ENCODE measurements at regions not wholly inside any gene's neighbourhood (a gene's known extent, or its start where the extent isn't known, plus 50 kb on each side); places are given as distances from the start of the nearest gene placed in this dataset.
A peak's percentile ranks its signal among the peaks of the same experiment; 100 is the strongest.
"Not testable (repeated sequence)": the region's sequence is repeated elsewhere in the genome, so short reads cannot be mapped to it uniquely, and the experiment has no call there.

GRCh38 chr6:62889240-62889639, 322.0 kb upstream of the FKBP1C start:
- no peak for FAIRE-seq

GRCh38 chr6:62891065-62891647, 320.1 kb upstream of the FKBP1C start:
- FAIRE-seq, result peak; percentile 94

GRCh38 chr6:62894114-62894513, 317.2 kb upstream of the FKBP1C start:
- FAIRE-seq, result no peak

- FAIRE-seq, result no peak
Observed at GRCh38 chr6:62903266-62903665, 308.0 kb upstream of the FKBP1C start.

- no peak for FAIRE-seq
Observed at GRCh38 chr6:62904687-62905086, 306.6 kb upstream of the FKBP1C start.

GRCh38 chr6:62914530-62914929, 296.7 kb upstream of the FKBP1C start:
- no peak for FAIRE-seq

GRCh38 chr6:62923728-62924127, 287.5 kb upstream of the FKBP1C start:
- no peak for FAIRE-seq

- no peak for FAIRE-seq
Observed at GRCh38 chr6:62940848-62941247, 270.4 kb upstream of the FKBP1C start.

- FAIRE-seq, result no peak
Observed at GRCh38 chr6:62942000-62942399, 269.3 kb upstream of the FKBP1C start.

- FAIRE-seq, result no peak
Observed at GRCh38 chr6:62968834-62969233, 242.4 kb upstream of the FKBP1C start.

- FAIRE-seq, result no peak
Observed at GRCh38 chr6:62971976-62972658, 239.2 kb upstream of the FKBP1C start.

- FAIRE-seq, result no peak
Observed at GRCh38 chr6:62974452-62974851, 236.8 kb upstream of the FKBP1C start.

- FAIRE-seq, result no peak
Observed at GRCh38 chr6:62976566-62976965, 234.7 kb upstream of the FKBP1C start.

GRCh38 chr6:62978920-62979319, 232.3 kb upstream of the FKBP1C start:
- FAIRE-seq, result no peak

- no peak for FAIRE-seq
Observed at GRCh38 chr6:62980093-62980492, 231.2 kb upstream of the FKBP1C start.

- no peak for FAIRE-seq
Observed at GRCh38 chr6:62980724-62981123, 230.5 kb upstream of the FKBP1C start.

GRCh38 chr6:62982951-62983350, 228.3 kb upstream of the FKBP1C start:
- FAIRE-seq, result no peak

- not testable (repeated sequence) for FAIRE-seq
Observed at GRCh38 chr6:62991696-62992095, 219.6 kb upstream of the FKBP1C start.

GRCh38 chr6:62993951-62994350, 217.3 kb upstream of the FKBP1C start:
- no peak for FAIRE-seq

GRCh38 chr6:62998022-62998421, 213.2 kb upstream of the FKBP1C start:
- FAIRE-seq, result no peak

- FAIRE-seq, result not testable (repeated sequence)
Observed at GRCh38 chr6:62999242-62999641, 212.0 kb upstream of the FKBP1C start.

GRCh38 chr6:62999796-63000195, 211.5 kb upstream of the FKBP1C start:
- no peak for FAIRE-seq

- FAIRE-seq, result not testable (repeated sequence)
Observed at GRCh38 chr6:63006018-63006417, 205.3 kb upstream of the FKBP1C start.

GRCh38 chr6:63010962-63011361, 200.3 kb upstream of the FKBP1C start:
- not testable (repeated sequence) for FAIRE-seq

- FAIRE-seq, result no peak
Observed at GRCh38 chr6:63014290-63014689, 197.0 kb upstream of the FKBP1C start.

Data from endometrium (tissue), 2 donors.